Kidney epithelial cell (primary cell): ENCODE measurements at regions not wholly inside any gene's neighbourhood (a gene's known extent, or its start where the extent isn't known, plus 50 kb on each side); places are given as distances from the start of the nearest gene placed in this dataset.

Experiments
- DNase-seq: peaks from one replicate; pipeline ENCODE4 v3.0.0-alpha.2; 2010; ENCODE audit warnings: low read depth
- H3K27me3 ChIP-seq: 2 replicates; pipeline ENCODE4 v1.6.0; 2011; ENCODE audit warnings: low read length; ENCODE audit not compliant: control insufficient read depth, insufficient read depth
- H3K36me3 ChIP-seq: 2 replicates; pipeline ENCODE4 v1.5.1; 2011; ENCODE audit warnings: low read length; ENCODE audit not compliant: control insufficient read depth, insufficient read depth
- H3K4me3 ChIP-seq: 2 replicates; pipeline ENCODE4 v1.5.1; 2011; ENCODE audit warnings: low read depth, mild to moderate bottlenecking, control low read depth, low read length
- TF ChIP-seq, protein P1 (sequence below): IDR thresholded peaks from 2 replicates; pipeline ENCODE4 v1.5.1; 2011; ENCODE audit warnings: mild to moderate bottlenecking, moderate library complexity, low read length, control low read depth, inconsistent platforms; ENCODE audit not compliant: insufficient read depth, poor library complexity, severe bottlenecking

DNA sequence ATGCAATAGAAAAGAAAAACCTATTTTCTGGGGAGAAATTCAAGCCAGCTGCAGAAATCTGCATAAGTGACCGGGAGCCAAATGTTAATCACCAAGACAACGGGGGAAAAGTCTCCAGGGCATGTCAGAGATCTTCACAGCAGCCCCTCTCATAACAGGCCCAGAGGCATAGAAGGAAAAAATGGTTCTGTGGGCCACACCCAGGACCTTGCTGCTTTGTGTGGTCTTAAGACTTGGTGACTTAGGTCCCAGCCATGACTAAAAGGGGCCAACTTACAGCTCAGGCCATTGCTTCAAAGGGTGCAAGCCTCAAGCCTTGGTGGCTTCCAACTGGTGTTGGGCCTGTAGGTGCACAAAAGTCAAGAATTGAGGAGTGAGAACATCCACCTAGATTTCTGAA lies 2847.6 kb upstream of the PCDH20 start:
- TF ChIP-seq, protein P1, sequence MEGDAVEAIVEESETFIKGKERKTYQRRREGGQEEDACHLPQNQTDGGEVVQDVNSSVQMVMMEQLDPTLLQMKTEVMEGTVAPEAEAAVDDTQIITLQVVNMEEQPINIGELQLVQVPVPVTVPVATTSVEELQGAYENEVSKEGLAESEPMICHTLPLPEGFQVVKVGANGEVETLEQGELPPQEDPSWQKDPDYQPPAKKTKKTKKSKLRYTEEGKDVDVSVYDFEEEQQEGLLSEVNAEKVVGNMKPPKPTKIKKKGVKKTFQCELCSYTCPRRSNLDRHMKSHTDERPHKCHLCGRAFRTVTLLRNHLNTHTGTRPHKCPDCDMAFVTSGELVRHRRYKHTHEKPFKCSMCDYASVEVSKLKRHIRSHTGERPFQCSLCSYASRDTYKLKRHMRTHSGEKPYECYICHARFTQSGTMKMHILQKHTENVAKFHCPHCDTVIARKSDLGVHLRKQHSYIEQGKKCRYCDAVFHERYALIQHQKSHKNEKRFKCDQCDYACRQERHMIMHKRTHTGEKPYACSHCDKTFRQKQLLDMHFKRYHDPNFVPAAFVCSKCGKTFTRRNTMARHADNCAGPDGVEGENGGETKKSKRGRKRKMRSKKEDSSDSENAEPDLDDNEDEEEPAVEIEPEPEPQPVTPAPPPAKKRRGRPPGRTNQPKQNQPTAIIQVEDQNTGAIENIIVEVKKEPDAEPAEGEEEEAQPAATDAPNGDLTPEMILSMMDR: no peak
- H3K36me3 ChIP-seq: no peaks in the 10 kb centered on the region

DNA sequence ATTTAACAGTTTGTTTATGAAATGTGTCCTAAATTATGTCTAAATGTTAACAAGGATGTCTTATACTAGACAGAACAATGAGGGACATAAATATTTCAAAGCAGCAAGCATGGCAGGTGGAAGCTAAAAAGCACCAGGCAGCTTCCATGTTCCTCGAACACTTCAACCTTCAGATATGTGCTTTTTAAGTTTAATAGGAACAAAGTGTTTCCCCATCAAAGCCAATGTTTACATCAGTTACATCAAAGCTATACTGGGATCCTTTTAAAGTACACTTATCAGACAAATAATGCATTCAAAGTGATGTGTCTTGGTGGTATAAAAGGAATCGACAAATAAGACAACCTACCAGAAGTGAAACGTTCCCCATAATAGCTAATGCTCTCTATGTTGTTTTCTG lies 2841.1 kb upstream of the PCDH20 start:
- no peaks in the 10 kb centered on the region for H3K27me3 ChIP-seq
- no peak overlapping the region for H3K4me3 ChIP-seq
- TF ChIP-seq, protein P1: no peak
- no peak for DNase-seq
- H3K36me3 ChIP-seq: no peaks in the 10 kb centered on the region

More for the DNA sequence above, 2847.6 kb upstream of the PCDH20 start:
- DNase-seq: no peak
- Histone ChIP-seq H3K27me3 (no peaks in the 10 kb centered on the region), H3K4me3 (no peak overlapping the region)

DNA sequence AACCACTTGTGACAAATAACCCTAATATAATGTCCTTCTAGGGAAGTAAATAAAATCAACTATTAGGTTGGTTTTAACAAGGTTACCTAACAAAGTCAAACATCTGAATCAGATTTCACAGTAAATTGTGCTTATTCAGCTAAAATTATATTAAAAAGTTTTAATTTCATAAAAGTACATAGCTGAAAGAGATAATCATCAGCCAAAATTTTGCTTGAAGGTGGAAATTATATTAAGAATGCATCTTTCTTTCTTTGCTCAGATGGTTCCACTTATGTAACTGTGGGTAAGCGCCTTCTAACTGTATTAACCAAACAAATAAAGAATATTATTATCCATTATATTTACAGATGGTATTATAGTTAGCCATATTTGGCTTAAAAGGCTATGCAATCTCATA lies 2840.3 kb upstream of the PCDH20 start:
- no peak overlapping the region for H3K4me3 ChIP-seq
- H3K27me3 ChIP-seq: no peaks in the 10 kb centered on the region
- no peaks in the 10 kb centered on the region for H3K36me3 ChIP-seq
- TF ChIP-seq, protein P1: no peak
- no peak for DNase-seq

DNA sequence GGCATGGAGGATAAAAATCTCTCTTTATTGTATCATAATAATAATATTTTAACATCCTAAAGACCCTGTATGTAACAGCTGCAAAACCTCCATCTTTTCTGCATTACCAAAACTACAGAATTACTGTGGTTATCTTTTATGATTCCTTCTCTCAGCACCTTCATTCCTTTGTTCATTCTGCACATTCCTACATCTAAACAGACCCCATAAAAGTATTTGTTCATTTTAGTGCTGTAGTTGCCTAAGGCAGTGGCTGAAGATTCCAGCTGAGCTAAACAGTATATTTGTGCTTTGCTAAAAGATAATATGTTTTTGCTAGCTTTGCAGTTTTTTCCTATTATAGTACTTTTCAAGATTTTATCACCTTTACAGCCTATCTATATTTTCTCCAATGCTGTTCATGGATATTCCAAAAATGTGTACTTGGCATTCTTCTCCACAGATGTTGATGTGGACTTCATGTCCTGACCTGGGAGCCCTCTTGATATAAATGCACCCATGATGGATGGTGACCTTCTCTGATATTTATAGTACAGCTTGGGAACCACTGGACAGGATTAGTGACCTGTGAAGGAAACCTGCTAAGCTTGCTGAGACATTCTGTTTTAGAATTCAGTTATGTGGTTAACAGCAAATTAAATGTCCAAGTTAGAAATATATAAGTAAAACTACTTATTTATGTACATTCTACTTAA lies 2832.9 kb upstream of the PCDH20 start:
- no peak overlapping the region for H3K4me3 ChIP-seq
- DNase-seq: peak; percentile 0
- H3K27me3 ChIP-seq: no peaks in the 10 kb centered on the region
- H3K36me3 ChIP-seq: no peaks in the 10 kb centered on the region
- TF ChIP-seq, protein P1: no peak

DNA sequence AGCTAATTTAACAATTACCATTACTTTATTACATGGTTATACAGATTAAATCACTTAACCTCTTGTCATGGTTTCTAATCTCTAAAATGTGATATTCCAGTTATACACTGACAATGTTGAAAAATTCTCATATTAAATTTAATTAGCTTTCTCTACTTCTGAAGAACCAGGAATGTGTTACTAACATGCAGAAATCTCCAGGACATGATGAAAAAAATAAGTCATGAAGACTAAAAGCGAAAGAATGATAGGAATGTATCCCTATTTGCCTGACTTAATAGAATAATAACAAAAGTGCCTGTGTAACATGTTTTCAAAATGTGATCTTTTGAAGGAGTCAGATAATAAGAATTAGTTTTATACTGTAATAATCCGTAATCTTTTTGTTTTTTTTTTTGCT lies 2823.7 kb upstream of the PCDH20 start:
- Histone ChIP-seq H3K27me3 (no peaks in the 10 kb centered on the region), H3K4me3 (no peak overlapping the region), H3K36me3 (no peaks in the 10 kb centered on the region)
- TF ChIP-seq, protein P1: no peak
- DNase-seq: peak; percentile 48

DNA sequence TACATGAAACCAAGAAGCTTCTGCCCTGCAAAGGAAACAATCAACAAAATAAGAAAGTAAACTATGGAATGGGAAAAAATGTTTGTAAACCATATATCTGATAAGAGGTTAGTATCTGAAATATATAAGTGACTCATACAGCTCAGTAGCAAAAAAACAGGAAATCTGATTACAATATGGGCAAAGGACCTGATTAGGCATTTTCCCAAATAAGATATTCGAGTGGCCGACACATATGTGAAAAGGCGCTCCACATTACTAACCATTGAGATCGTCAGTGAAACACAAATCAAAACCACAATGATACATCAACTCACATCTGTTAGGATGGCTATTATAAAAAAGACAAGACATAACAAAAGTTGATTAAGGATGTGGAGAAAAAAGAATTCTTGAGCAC lies 2818.6 kb upstream of the PCDH20 start:
- no peak for DNase-seq
- TF ChIP-seq, protein P1: no peak
- H3K4me3 ChIP-seq: no peak overlapping the region
- H3K27me3 ChIP-seq: no peaks in the 10 kb centered on the region
- no peaks in the 10 kb centered on the region for H3K36me3 ChIP-seq
